ENCODE measurements at regions not wholly inside any gene's neighbourhood (a gene's known extent, or its start where the extent isn't known, plus 50 kb on each side); places are given as distances from the start of the nearest gene placed in this dataset.

GRCh38 chr1:78318011-78318410 is 172.8 kb upstream of the PTGFR start:
- H3K4me1 Mint-ChIP-seq (ENCODE audit: unreplicated experiment): no peaks in the 10 kb centered on the region
- H3K27me3 Mint-ChIP-seq: no peaks in the 10 kb centered on the region

GRCh38 chr1:78319603-78320002 is 171.2 kb upstream of the PTGFR start:
- Mint-ChIP-seq H3K27ac (no peak overlapping the region), H3K27me3 (peaks cover 3% of the 10 kb centered on the region), H3K4me3 (no peak overlapping the region), H3K36me3 (no peaks in the 10 kb centered on the region), H3K9me3 (no peaks in the 10 kb centered on the region), H3K4me1 (ENCODE audit: unreplicated experiment) (no peaks in the 10 kb centered on the region)
- no peak for DNase-seq (ENCODE audit: extremely low spot score, unreplicated experiment)
- TF ChIP-seq CTCF (conservative IDR thresholded peaks at IDR 0.05): no peak

More at GRCh38 chr1:78318011-78318410, 172.8 kb upstream of the PTGFR start:
- no peak for DNase-seq (ENCODE audit: extremely low spot score, unreplicated experiment)
- H3K4me3 Mint-ChIP-seq: no peak overlapping the region
- TF ChIP-seq CTCF (conservative IDR thresholded peaks at IDR 0.05): no peak
- no peak overlapping the region for H3K27ac Mint-ChIP-seq
- H3K9me3 Mint-ChIP-seq: no peaks in the 10 kb centered on the region
- no peaks in the 10 kb centered on the region for H3K36me3 Mint-ChIP-seq

- no peak overlapping the region for H3K4me3 Mint-ChIP-seq
- no peaks in the 10 kb centered on the region for H3K36me3 Mint-ChIP-seq
- H3K9me3 Mint-ChIP-seq: no peaks in the 10 kb centered on the region
- H3K27me3 Mint-ChIP-seq: peaks cover 8% of the 10 kb centered on the region
- H3K27ac Mint-ChIP-seq: peak overlapping the region; percentile 57
- no peak for TF ChIP-seq CTCF (conservative IDR thresholded peaks at IDR 0.05)
- no peak for DNase-seq (ENCODE audit: extremely low spot score, unreplicated experiment)
- no peaks in the 10 kb centered on the region for H3K4me1 Mint-ChIP-seq (ENCODE audit: unreplicated experiment)
Measured at GRCh38 chr1:78322928-78323680, 167.7 kb upstream of the PTGFR start.

GRCh38 chr1:78325293-78325692 is 165.5 kb upstream of the PTGFR start:
- H3K4me3 Mint-ChIP-seq: no peak overlapping the region
- peaks cover 4% of the 10 kb centered on the region for H3K9me3 Mint-ChIP-seq
- no peak overlapping the region for H3K27ac Mint-ChIP-seq
- H3K27me3 Mint-ChIP-seq: peaks cover 8% of the 10 kb centered on the region
- H3K36me3 Mint-ChIP-seq: no peaks in the 10 kb centered on the region
- TF ChIP-seq CTCF (conservative IDR thresholded peaks at IDR 0.05): no peak
- H3K4me1 Mint-ChIP-seq (ENCODE audit: unreplicated experiment): no peaks in the 10 kb centered on the region
- DNase-seq (ENCODE audit: extremely low spot score, unreplicated experiment): no peak

- no peak overlapping the region for H3K27ac Mint-ChIP-seq
- no peaks in the 10 kb centered on the region for H3K4me1 Mint-ChIP-seq (ENCODE audit: unreplicated experiment)
- TF ChIP-seq CTCF (conservative IDR thresholded peaks at IDR 0.05): no peak
- H3K9me3 Mint-ChIP-seq: peaks cover 4% of the 10 kb centered on the region
- DNase-seq (ENCODE audit: extremely low spot score, unreplicated experiment): no peak
- no peak overlapping the region for H3K4me3 Mint-ChIP-seq
- H3K36me3 Mint-ChIP-seq: no peaks in the 10 kb centered on the region
- peaks cover 20% of the 10 kb centered on the region for H3K27me3 Mint-ChIP-seq
Measured at GRCh38 chr1:78329475-78329874, 161.3 kb upstream of the PTGFR start.

Measured in type B pancreatic cell (in vitro differentiated cells).